ENCODE measurements at regions not wholly inside any gene's neighbourhood (a gene's known extent, or its start where the extent isn't known, plus 50 kb on each side); places are given as distances from the start of the nearest gene placed in this dataset.

DNA sequence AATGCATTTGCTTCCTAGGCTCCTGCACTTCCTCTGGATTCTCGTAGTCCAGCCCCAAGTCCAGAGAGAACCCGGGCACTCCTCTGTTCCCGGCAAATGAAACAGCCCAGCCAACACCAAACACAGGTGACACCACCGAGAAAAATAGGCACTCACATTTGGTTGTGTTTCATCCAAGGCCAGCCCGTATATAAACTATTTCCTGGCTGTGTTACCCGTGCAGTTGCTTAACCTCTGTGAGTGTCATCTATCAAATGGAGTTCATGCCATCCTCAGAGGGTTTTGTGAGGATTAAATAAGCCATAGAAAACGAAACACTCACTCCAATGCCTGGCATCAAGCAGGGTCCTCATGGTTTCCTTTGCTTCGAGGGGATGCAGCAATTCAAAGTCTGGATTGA is 115.2 kb downstream of the BOD1 start:
- TF ChIP-seq CTCF (IDR thresholded peaks at IDR 0.05; ENCODE audit: poor library complexity) (no peak), EZH2phosphoT487 (IDR thresholded peaks at IDR 0.05; ENCODE audit: low read depth, severe bottlenecking, unreplicated experiment) (no peak), EZH2 (IDR thresholded peaks at IDR 0.05; ENCODE audit: borderline replicate concordance) (no peak)

All from hepatocyte (in vitro differentiated cells).